Heart right ventricle (tissue), 16 donors: ENCODE measurements at regions not wholly inside any gene's neighbourhood (a gene's known extent, or its start where the extent isn't known, plus 50 kb on each side); places are given as distances from the start of the nearest gene placed in this dataset.
A peak's percentile ranks its signal among the peaks of the same experiment; 100 is the strongest.

ENCODE experiments used
- ATAC-seq, 8 donors: fragments of 200-7000 bp; cut with Tn5 transposase; one replicate each; pipeline ENCODE4 v1.9.1; 2020; ENCODE audit warnings: mild to moderate bottlenecking in 8 of 8, moderate library complexity in 8 of 8, moderate number of reproducible peaks in 1 of 8
- DNase-seq, 2 donors: peaks; one replicate each; pipeline ENCODE4 v3.0.0-alpha.2; 2020
- H3K27ac ChIP-seq, 10 donors: fragments of 200-600 bp; sonication (generic) in 2 of 10; one replicate each; pipeline versions ENCODE4 v1.5.0 to v1.8.0; 2020 to 2022; ENCODE audit warnings: mild to moderate bottlenecking in 3 of 10
- H3K27me3 ChIP-seq, 7 donors: fragments of 200-600 bp; one replicate each; pipeline ENCODE4 v1.8.0; 2021 to 2022; ENCODE audit warnings: mild to moderate bottlenecking in 2 of 7
- H3K36me3 ChIP-seq, 9 donors: fragments of 200-600 bp; sonication (generic) in 1 of 9; one replicate each; pipeline versions ENCODE4 v1.5.0 to v1.8.0; 2020 to 2022; ENCODE audit warnings: mild to moderate bottlenecking in 2 of 9
- H3K4me1 ChIP-seq, 9 donors: fragments of 200-600 bp; sonication (generic) in 1 of 9; one replicate each; pipeline versions ENCODE4 v1.5.0 to v1.8.0; 2020 to 2022; ENCODE audit warnings: mild to moderate bottlenecking in 4 of 9
- H3K4me3 ChIP-seq, 10 donors: fragments of 200-600 bp; sonication (generic) in 2 of 10; one replicate each; pipeline versions ENCODE4 v1.5.0 to v1.8.0; 2020 to 2022; ENCODE audit warnings: mild to moderate bottlenecking in 7 of 10, moderate library complexity in 2 of 10
- H3K9me3 ChIP-seq, 11 donors: fragments of 200-600 bp in 10 of 11; sonication (generic) in 2 of 11; one replicate each; pipeline versions ENCODE4 v1.5.0 to v1.8.0; 2013 to 2022; ENCODE audit warnings: mild to moderate bottlenecking in 2 of 11, control low read depth in 1 of 11, moderate library complexity in 1 of 11
- CTCF ChIP-seq, 9 donors: fragments of 200-600 bp; sonication (generic) in 2 of 9; IDR thresholded peaks; one replicate each; pipeline versions ENCODE4 v1.5.0 to v1.8.0; 2021 to 2022; ENCODE audit warnings: antibody characterized with exemption in 9 of 9, mild to moderate bottlenecking in 5 of 9, moderate library complexity in 1 of 9
- WGBS, 2 donors: extraction: QIAGEN DNeasy Blood & Tissue Kit; methylation state at CpG; one replicate each; pipeline ENCODE4 v1.1.7; 2013; ENCODE audit warnings: inconsistent platforms in 1 of 2; 5-methylcytosine and 5-hydroxymethylcytosine counted together
- intact Hi-C, 10 donors: fragments of 100-400 bp; cut with DNase I; formaldehyde crosslinking; loops; one replicate each; pipeline versions ENCODE4 v1.11.1 to v1.14.2; 2022
- donor health status: Arrhythmogenic right ventricular cardiomyopathy.
- donor health status: ischemic (EF 13 %, LVEDD 7.1; RV severe dilation, severe dysfunction).
- donor health status: healthy with polysubstance abuse.
- donor health status: DM: no; HTN: yes; CAD: no.
- donor health status: DM: no; HTN: no; CAD: no.
- donor health status: ischemic (EF 25% LVEDD 6.9; RV normal size, moderate dysfunction).
- donor health status: ischemic (EF 25% LVEDD 5.7; RV mildly dilated, moderate dysfunction).
- donor health status: healthy.
- donor health status: DM: yes; HTN: yes; CAD: no.
- donor health status: Ischemic cardiomyopathy.
- donor health status: ischemic (EF 35%, LVEDD 5.7; RV mildly dilated, moderate dysfunction).
- donor health status: nonischemic (EF 11% LVEDD 7.7; RV severe dilation, severe dysfunction).
- donor health status: DM: yes; HTN: yes; CAD: no.
- donor health status: PGD.
- donor health status: ischemic (EF 29% LVEDD 5.4; RV normal size, mild dysfunction).
- donor health status: nonischemic (EF 23%, LVEDD 6.1; RV moderate dilation, normal function).

- no peak for TF ChIP-seq CTCF (IDR thresholded peaks at IDR 0.05)
- intact Hi-C loops: no loop called here
- no peaks in the 10 kb centered on the region for H3K27me3 ChIP-seq
- 99 to 100% methylated on average over 1 of the region's 1 CpG for WGBS, 2 donors
- no peak for ATAC-seq
- DNase-seq: no peak
- H3K36me3 ChIP-seq: no peaks in the 10 kb centered on the region
- peaks cover 0 to 5% (median 0%) of the 10 kb centered on the region in 11 donors for H3K9me3 ChIP-seq
- peaks cover 0 to 6% (median 0%) of the 10 kb centered on the region in 9 donors for H3K4me1 ChIP-seq
- H3K4me3 ChIP-seq: no peak overlapping the region
- no peak overlapping the region for H3K27ac ChIP-seq
These were observed 244.0 kb downstream of the CASP12 start for GRCh38 chr11:104654181-104654813.

DNA sequence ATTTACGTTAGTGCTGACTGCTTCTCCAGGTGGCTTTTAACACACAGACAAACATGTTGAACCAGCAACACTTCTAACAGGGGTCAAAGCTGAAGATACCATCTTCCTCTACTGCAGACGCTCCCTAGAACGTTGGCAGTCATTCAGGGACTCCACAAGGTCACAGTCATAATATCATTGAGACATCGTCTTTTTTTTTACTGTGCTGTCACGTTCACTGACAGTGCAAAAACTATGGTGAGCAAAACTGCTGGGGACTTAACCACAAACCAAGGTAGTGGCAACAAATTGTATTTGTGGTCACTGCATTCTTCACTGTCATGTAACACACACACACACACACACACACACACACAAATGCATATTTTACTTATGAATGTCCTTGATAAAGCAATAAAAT lies 244.9 kb downstream of the CASP12 start:
- H3K36me3 ChIP-seq: no peaks in the 10 kb centered on the region
- intact Hi-C loops: no loop called here
- DNase-seq: no peak
- H3K27ac ChIP-seq: peak overlapping the region in 1 of 10 donors; percentile 15
- no peak for TF ChIP-seq CTCF (IDR thresholded peaks at IDR 0.05)
- 6 to 7% methylated on average over 5 of the region's 5 CpGs for WGBS, 2 donors
- peak in 4 of 8 donors; percentile 35 to 68 (median 46) for ATAC-seq
- peak overlapping the region in 6 of 10 donors; percentile 0 to 38 (median 29) for H3K4me3 ChIP-seq
- peaks cover 0 to 5% (median 0%) of the 10 kb centered on the region in 11 donors for H3K9me3 ChIP-seq
- H3K27me3 ChIP-seq: no peaks in the 10 kb centered on the region
- peaks cover 0 to 6% (median 0%) of the 10 kb centered on the region in 9 donors for H3K4me1 ChIP-seq

- DNase-seq: no peak
- H3K9me3 ChIP-seq: peaks cover 0 to 5% (median 0%) of the 10 kb centered on the region in 11 donors
- no peaks in the 10 kb centered on the region for H3K36me3 ChIP-seq
- TF ChIP-seq CTCF (IDR thresholded peaks at IDR 0.05): no peak
- ATAC-seq: peak in 1 of 8 donors; percentile 19
- peaks cover 0 to 6% (median 0%) of the 10 kb centered on the region in 9 donors for H3K4me1 ChIP-seq
- H3K27me3 ChIP-seq: no peaks in the 10 kb centered on the region
- 50 to 58% methylated on average over 4 of the region's 4 CpGs for WGBS, 2 donors
- peak overlapping the region in 6 of 10 donors; percentile 0 to 38 (median 29) for H3K4me3 ChIP-seq
- peak overlapping the region in 1 of 10 donors; percentile 15 for H3K27ac ChIP-seq
- intact Hi-C loops: no loop called here
These were observed 245.3 kb downstream of the CASP12 start for GRCh38 chr11:104652996-104653395.

- Histone ChIP-seq H3K9me3 (peaks cover 0 to 5% (median 0%) of the 10 kb centered on the region in 11 donors), H3K4me3 (no peak overlapping the region), H3K27ac (no peak overlapping the region), H3K36me3 (no peaks in the 10 kb centered on the region), H3K27me3 (no peaks in the 10 kb centered on the region), H3K4me1 (peaks cover 0 to 6% (median 0%) of the 10 kb centered on the region in 9 donors)
- WGBS, 2 donors: 85 to 91% methylated on average over 5 of the region's 5 CpGs
- ATAC-seq (no peak), DNase-seq (no peak)
- intact Hi-C loops: no loop called here
- no peak for TF ChIP-seq CTCF (IDR thresholded peaks at IDR 0.05)
These were observed 248.0 kb downstream of the CASP12 start for GRCh38 chr11:104650234-104650633.
